Endothelial cell of umbilical vein (primary cell): ENCODE measurements at regions not wholly inside any gene's neighbourhood (a gene's known extent, or its start where the extent isn't known, plus 50 kb on each side); places are given as distances from the start of the nearest gene placed in this dataset.

Experiments
- BruUV-seq: library from RNA; stranded (reverse); fragments of 400-500 nt; replicated peaks from 2 replicates; lab custom pipeline; 2021; lab: Mats Ljungman, UMichigan
- CTCF ChIA-PET: fragments of 300-600, 350-600 bp; sonication (Branson Sonifier 250); formaldehyde crosslinking; loops from one replicate; lab custom pipeline; 2021; ENCODE audit warnings: antibody characterized with exemption, inconsistent platforms; lab: Charles Lee
- POLR2A ChIA-PET: fragments of 300-600, 350-600 bp; sonication (Branson Sonifier 250); formaldehyde crosslinking; loops from one replicate; lab custom pipeline; 2021; ENCODE audit warnings: antibody characterized with exemption, inconsistent platforms; lab: Charles Lee
- DNase-seq: peaks from one replicate; pipeline ENCODE4 v3.0.0-alpha.2; 2011; ENCODE audit warnings: low read depth, low spot score
- FAIRE-seq: peaks from 2 replicates; lab custom pipeline; 2011; peaks lifted over from hg19 to GRCh38; lab: Jason Lieb, UNC
- H2AFZ ChIP-seq: 2 replicates; pipeline ENCODE4 v1.6.0; 2012; ENCODE audit warnings: low read depth, low read length, control low read depth, inconsistent platforms
- H3K27ac ChIP-seq: 2 replicates; pipeline ENCODE4 v1.5.1; 2011; ENCODE audit warnings: low read depth, mild to moderate bottlenecking, control low read depth, low read length, moderate library complexity; ENCODE audit not compliant: insufficient read depth
- H3K27me3 ChIP-seq, 2 experiments: 2 replicates each; pipeline versions ENCODE4 v1.6.0 to v1.6.1; 2011; ENCODE audit warnings: low read length in 2 of 2, mixed read lengths in 1 of 2; ENCODE audit not compliant: control insufficient read depth in 2 of 2, insufficient read depth in 2 of 2
- H3K36me3 ChIP-seq, 2 experiments: 2 replicates in 1 of 2; 3 replicates in 1 of 2; pipeline ENCODE4 v1.5.1; 2011; ENCODE audit warnings: low read length in 2 of 2, mild to moderate bottlenecking in 1 of 2, moderate library complexity in 1 of 2; ENCODE audit not compliant: control insufficient read depth in 2 of 2, insufficient read depth in 2 of 2; ENCODE audit errors: extremely low read depth in 1 of 2
- H3K4me1 ChIP-seq: 3 replicates; pipeline ENCODE4 v1.5.1; 2011; ENCODE audit warnings: mild to moderate bottlenecking, low read length; ENCODE audit not compliant: control insufficient read depth, insufficient read depth; ENCODE audit errors: extremely low read depth
- H3K4me2 ChIP-seq: 2 replicates; pipeline ENCODE4 v1.6.1; 2011; ENCODE audit warnings: low read length, control low read depth, mixed read lengths; ENCODE audit not compliant: insufficient read depth
- H3K4me3 ChIP-seq, 3 experiments: fragments of 200-600 bp in 1 of 3; sonication (generic), shearing (Covaris generic) in 1 of 3; replicated peaks in 1 of 3; 2 replicates each; pipeline ENCODE4 v1.5.1; 2011 to 2016; ENCODE audit warnings: control low read depth in 3 of 3, low read length in 3 of 3, mild to moderate bottlenecking in 2 of 3, inconsistent platforms in 1 of 3, low read depth in 1 of 3, moderate library complexity in 1 of 3; ENCODE audit not compliant: insufficient read depth in 1 of 3
- H3K79me2 ChIP-seq: 2 replicates; pipeline ENCODE4 v1.6.0; 2012; ENCODE audit warnings: low read length, inconsistent platforms; ENCODE audit not compliant: control insufficient read depth, insufficient read depth
- H3K9ac ChIP-seq: replicated peaks from 2 replicates; pipeline ENCODE3; 2011; ENCODE audit warnings: low read length, control low read depth; ENCODE audit not compliant: insufficient read depth; ENCODE audit errors: extremely low read depth
- H3K9me1 ChIP-seq: replicated peaks from 3 replicates; pipeline ENCODE4 v1.6.0; 2011; ENCODE audit warnings: mild to moderate bottlenecking, low read length; ENCODE audit not compliant: control insufficient read depth, insufficient read depth; ENCODE audit errors: extremely low read depth
- H3K9me3 ChIP-seq: replicated peaks from 2 replicates; pipeline ENCODE4 v1.5.1; 2012; ENCODE audit warnings: low read length, inconsistent platforms; ENCODE audit not compliant: control insufficient read depth, insufficient read depth
- H4K20me1 ChIP-seq: replicated peaks from 2 replicates; pipeline ENCODE3; 2011; ENCODE audit warnings: mild to moderate bottlenecking, low read length; ENCODE audit not compliant: control insufficient read depth, insufficient read depth; ENCODE audit errors: extremely low read depth
- CTCF ChIP-seq, 2 donors: IDR thresholded peaks; 1 replicate in 1 of 2; 2 replicates in 1 of 2; pipeline ENCODE4 v1.5.1; 2011; ENCODE audit warnings: low read length in 2 of 2, mild to moderate bottlenecking in 2 of 2, moderate library complexity in 2 of 2, control low read depth in 1 of 2, inconsistent platforms in 1 of 2, low read depth in 1 of 2; ENCODE audit not compliant: insufficient read depth in 1 of 2; ENCODE audit errors: extremely low read depth in 1 of 2
- EZH2 ChIP-seq: IDR thresholded peaks from 2 replicates; pipeline ENCODE4 v1.6.1; 2012; ENCODE audit warnings: borderline replicate concordance, low read depth, mild to moderate bottlenecking, moderate library complexity, low read length, inconsistent platforms; ENCODE audit not compliant: severe bottlenecking
- FOS ChIP-seq: IDR thresholded peaks from 2 replicates; pipeline ENCODE4 v1.6.1; 2011; ENCODE audit warnings: mild to moderate bottlenecking, low read length, moderate library complexity, borderline replicate concordance; ENCODE audit not compliant: insufficient read depth
- GATA2 ChIP-seq: IDR thresholded peaks from 2 replicates; pipeline ENCODE4 v1.7.0; 2011; ENCODE audit warnings: low read depth, mild to moderate bottlenecking, moderate library complexity, mixed read lengths, low read length; ENCODE audit not compliant: insufficient read length, insufficient read depth
- JUN ChIP-seq: IDR thresholded peaks from 2 replicates; pipeline ENCODE4 v1.6.1; 2011; ENCODE audit warnings: borderline replicate concordance, low read depth; ENCODE audit not compliant: insufficient read length, insufficient read depth
- MYC ChIP-seq: IDR thresholded peaks from one replicate; pipeline ENCODE4 v1.6.1; 2011; ENCODE audit warnings: mild to moderate bottlenecking, low read depth, low read length
- POLR2A ChIP-seq: IDR thresholded peaks from 2 replicates; pipeline ENCODE4 v1.6.1; 2012; ENCODE audit warnings: low read depth, mild to moderate bottlenecking, control low read depth, low read length
- POLR2AphosphoS5 ChIP-seq: IDR thresholded peaks from 2 replicates; pipeline ENCODE4 v1.6.1; 2012; ENCODE audit warnings: low read depth, mild to moderate bottlenecking, control low read depth, low read length, moderate library complexity; ENCODE audit not compliant: insufficient read depth
- dilution Hi-C: fragments of 300-500 bp; cut with MboI; formaldehyde crosslinking; loops from one replicate; pipeline ENCODE4 v1.15.0; 2019; ENCODE audit warnings: low sequenced_read_pairs; ENCODE audit not compliant: extremely low pct_ligation_motif_present
- intact Hi-C: fragments of 100-400 bp; cut with micrococcal nuclease; formaldehyde crosslinking; loops from one replicate; pipeline ENCODE4 v1.10.0; 2022

- POLR2A ChIA-PET, result no interaction called here
- no peak overlapping the region for H2AFZ ChIP-seq
- FAIRE-seq, result no peak
- H3K36me3 ChIP-seq, result no peaks in the 10 kb centered on the region
- H3K4me3 ChIP-seq, result no peak overlapping the region
- H3K4me2 ChIP-seq, result no peak overlapping the region
- no TSS peak for BruUV-seq
- no peak overlapping the region for H3K9ac ChIP-seq
- no peak for DNase-seq
- no peaks in the 10 kb centered on the region for H3K9me3 ChIP-seq
- no peak overlapping the region for H3K27ac ChIP-seq
- TF ChIP-seq POLR2A, result no peak
- TF ChIP-seq FOS, result peak; percentile 16
- TF ChIP-seq EZH2, result no peak
- no peak for TF ChIP-seq JUN
- TF ChIP-seq CTCF (IDR thresholded peaks at IDR 0.05; ENCODE audit: extremely low read depth in 1 of 2, insufficient read depth in 1 of 2, low read depth in 1 of 2, low read length in 2 of 2), result no peak
- no peak for TF ChIP-seq GATA2
- no peak for TF ChIP-seq MYC
- TF ChIP-seq POLR2AphosphoS5, result no peak
- H3K4me1 ChIP-seq, result peaks cover 5% of the 10 kb centered on the region
- no peaks in the 10 kb centered on the region for H3K9me1 ChIP-seq
- intact Hi-C loops (no loop called here), dilution Hi-C loops (no loop called here)
- H3K79me2 ChIP-seq, result no peaks in the 10 kb centered on the region
- CTCF ChIA-PET, result no interaction called here
- no peaks in the 10 kb centered on the region for H4K20me1 ChIP-seq
- H3K27me3 ChIP-seq, result no peaks in the 10 kb centered on the region
Measured at GRCh38 chr12:76670776-76671175, 93.1 kb upstream of the ZDHHC17 start.
